GM18507 (cell line): ENCODE measurements at regions not wholly inside any gene's neighbourhood (a gene's known extent, or its start where the extent isn't known, plus 50 kb on each side); places are given as distances from the start of the nearest gene placed in this dataset.

Experiments
- DNase-seq: peaks from one replicate; pipeline ENCODE4 v3.0.0; 2011; ENCODE audit warnings: low read depth; ENCODE audit not compliant: insufficient read length; ENCODE audit errors: extremely low spot score
- FAIRE-seq: peaks from 2 replicates; lab custom pipeline; 2011; peaks lifted over from hg19 to GRCh38; lab: Jason Lieb, UNC

DNA sequence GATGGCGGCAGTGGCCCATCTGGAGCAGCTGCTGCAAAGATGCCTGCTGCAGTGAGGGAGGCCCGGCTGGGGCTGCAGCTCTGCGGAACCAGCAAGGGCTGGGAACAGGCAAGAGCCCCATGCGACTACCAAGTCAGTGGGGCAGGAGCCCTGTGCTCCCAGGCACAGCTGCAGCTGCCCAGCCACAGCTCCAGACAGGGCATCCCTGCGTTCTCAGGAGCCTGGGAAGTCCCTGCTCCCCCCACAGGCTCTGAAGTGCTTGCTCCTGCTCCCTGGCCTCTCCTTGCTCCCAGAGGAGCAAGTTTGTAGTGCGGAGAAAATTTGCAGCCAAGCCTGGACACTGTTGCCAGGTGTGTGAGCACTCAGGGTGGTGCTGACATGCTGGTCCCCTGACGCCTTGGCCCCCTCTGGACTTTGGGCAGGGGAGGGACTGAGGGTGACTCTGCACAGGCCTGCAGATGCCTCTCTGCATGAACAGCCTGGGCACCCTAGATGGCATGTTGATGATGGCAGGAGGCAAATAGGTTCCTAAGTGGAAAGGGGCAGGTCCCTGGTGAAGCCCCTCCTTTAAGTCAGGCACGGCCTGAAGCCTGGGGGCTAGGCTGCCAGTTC lies 105.6 kb downstream of the LYZL1 start:
- FAIRE-seq: no peak
- no peak for DNase-seq

- FAIRE-seq (no peak), DNase-seq (no peak)
Measured at GRCh38 chr10:29395409-29395808, 106.5 kb downstream of the LYZL1 start.

GRCh38 chr10:29397221-29397620 lies 108.4 kb downstream of the LYZL1 start:
- FAIRE-seq: no peak
- no peak for DNase-seq

DNA sequence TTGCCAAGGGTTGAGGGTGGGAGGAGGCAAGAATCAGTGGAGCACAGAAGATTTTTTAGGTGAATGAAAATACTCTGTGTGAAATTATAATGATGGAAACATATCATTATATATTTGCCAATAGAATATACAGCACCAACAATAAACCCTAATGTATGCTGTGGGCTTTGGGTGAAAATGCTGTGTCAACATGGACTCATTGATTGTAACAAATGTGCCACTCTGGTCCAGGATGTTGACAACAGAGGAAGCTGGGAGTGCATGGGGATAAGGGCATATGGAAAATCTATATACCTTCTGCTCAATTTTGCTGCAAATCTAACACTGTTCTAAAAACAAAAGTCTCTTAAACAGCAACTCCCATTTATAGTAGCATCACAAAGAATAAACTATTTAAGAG lies 114.3 kb downstream of the LYZL1 start:
- DNase-seq: no peak
- FAIRE-seq: no peak

GRCh38 chr10:29407280-29407858 lies 118.5 kb downstream of the LYZL1 start:
- DNase-seq (no peak), FAIRE-seq (no peak)
